ENCODE measurements at regions not wholly inside any gene's neighbourhood (a gene's known extent, or its start where the extent isn't known, plus 50 kb on each side); places are given as distances from the start of the nearest gene placed in this dataset.

- Histone ChIP-seq H3K27me3 (ENCODE audit: control insufficient read depth, insufficient read depth, low read length) (no peaks in the 10 kb centered on the region), H3K36me3 (replicated peaks; ENCODE audit: control insufficient read depth, insufficient read depth, low read length) (no peaks in the 10 kb centered on the region), H3K4me3 (ENCODE audit: insufficient read depth, low read depth, low read length) (no peak overlapping the region)
- no peak for DNase-seq
These were observed 727.0 kb upstream of the PIK3C3 start for GRCh38 chr18:41227993-41228392.

DNA sequence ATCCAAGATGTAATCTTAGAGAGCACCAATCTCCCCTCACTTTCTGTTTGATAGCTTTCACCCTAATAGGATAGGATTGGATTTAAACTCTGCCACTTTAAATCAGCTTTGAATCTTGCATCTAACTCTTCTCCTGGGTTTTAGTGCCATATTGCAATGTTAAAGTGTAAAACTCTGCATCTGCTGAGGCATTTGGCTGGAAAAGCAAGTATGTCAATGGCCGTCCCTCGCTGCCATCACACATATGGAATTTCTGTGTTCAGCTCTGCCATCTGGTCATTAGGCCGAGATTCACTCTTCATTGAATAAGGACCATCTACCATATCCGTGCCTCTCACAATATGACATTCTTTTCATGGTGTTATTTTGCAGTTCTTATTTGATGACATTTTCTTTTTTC lies 728.1 kb upstream of the PIK3C3 start:
- DNase-seq, result no peak
- Histone ChIP-seq H3K36me3 (replicated peaks; ENCODE audit: control insufficient read depth, insufficient read depth, low read length) (no peaks in the 10 kb centered on the region), H3K27me3 (ENCODE audit: control insufficient read depth, insufficient read depth, low read length) (no peaks in the 10 kb centered on the region), H3K4me3 (ENCODE audit: insufficient read depth, low read depth, low read length) (no peak overlapping the region)

GRCh38 chr18:41226186-41226585 lies 728.8 kb upstream of the PIK3C3 start:
- Histone ChIP-seq H3K4me3 (ENCODE audit: insufficient read depth, low read depth, low read length) (no peak overlapping the region), H3K36me3 (replicated peaks; ENCODE audit: control insufficient read depth, insufficient read depth, low read length) (no peaks in the 10 kb centered on the region), H3K27me3 (ENCODE audit: control insufficient read depth, insufficient read depth, low read length) (no peaks in the 10 kb centered on the region)
- DNase-seq, result no peak

- no peak overlapping the region for H3K4me3 ChIP-seq (ENCODE audit: insufficient read depth, low read depth, low read length)
- no peak for DNase-seq
- no peaks in the 10 kb centered on the region for H3K36me3 ChIP-seq (replicated peaks; ENCODE audit: control insufficient read depth, insufficient read depth, low read length)
- no peaks in the 10 kb centered on the region for H3K27me3 ChIP-seq (ENCODE audit: control insufficient read depth, insufficient read depth, low read length)
These were observed 738.6 kb upstream of the PIK3C3 start for GRCh38 chr18:41216341-41217003.

DNA sequence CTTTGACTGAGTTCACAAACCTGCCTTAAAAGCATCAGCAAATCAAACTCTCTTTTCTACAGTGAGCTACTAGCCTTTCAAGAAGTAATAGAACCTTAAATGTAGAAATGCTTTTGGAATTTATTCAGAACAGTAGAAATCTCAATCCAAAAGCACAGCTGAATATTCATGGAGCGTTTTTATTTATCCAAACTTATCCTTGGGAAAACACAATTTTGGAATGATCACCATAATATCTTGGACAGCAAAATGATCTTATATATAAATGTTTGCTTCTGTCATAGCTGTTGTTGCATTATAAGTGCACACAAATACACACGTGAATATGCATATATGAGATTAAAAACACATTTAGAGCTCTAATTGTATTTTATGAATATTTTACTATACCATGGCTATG lies 747.3 kb upstream of the PIK3C3 start:
- Histone ChIP-seq H3K27me3 (ENCODE audit: control insufficient read depth, insufficient read depth, low read length) (no peaks in the 10 kb centered on the region), H3K4me3 (ENCODE audit: insufficient read depth, low read depth, low read length) (no peak overlapping the region), H3K36me3 (replicated peaks; ENCODE audit: control insufficient read depth, insufficient read depth, low read length) (no peaks in the 10 kb centered on the region)
- DNase-seq, result no peak

GRCh38 chr18:41206341-41206830 lies 748.6 kb upstream of the PIK3C3 start:
- DNase-seq, result no peak
- H3K36me3 ChIP-seq (replicated peaks; ENCODE audit: control insufficient read depth, insufficient read depth, low read length), result no peaks in the 10 kb centered on the region

DNA sequence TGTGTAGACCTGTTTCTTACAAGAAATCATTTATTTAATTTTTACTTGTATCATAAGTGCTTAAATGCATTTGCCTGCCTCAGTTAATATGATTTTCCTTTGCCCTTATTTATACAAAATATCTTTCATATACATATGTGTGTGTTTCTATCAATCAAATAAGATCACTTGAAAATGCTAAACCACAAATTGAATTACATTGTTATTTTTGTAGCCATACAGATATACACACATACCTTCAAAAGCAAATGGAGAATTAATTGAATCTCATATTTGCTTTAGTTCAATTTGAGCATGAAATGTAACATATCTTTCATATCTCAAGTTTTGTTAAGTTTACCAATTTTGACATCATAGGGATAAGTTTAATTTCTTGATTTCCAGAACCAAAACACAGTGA lies 755.8 kb upstream of the PIK3C3 start:
- Histone ChIP-seq H3K4me3 (ENCODE audit: insufficient read depth, low read depth, low read length) (no peak overlapping the region), H3K27me3 (ENCODE audit: control insufficient read depth, insufficient read depth, low read length) (no peaks in the 10 kb centered on the region), H3K36me3 (replicated peaks; ENCODE audit: control insufficient read depth, insufficient read depth, low read length) (no peaks in the 10 kb centered on the region)
- DNase-seq, result no peak

More at GRCh38 chr18:41206341-41206830, 748.6 kb upstream of the PIK3C3 start:
- H3K4me3 ChIP-seq (ENCODE audit: insufficient read depth, low read depth, low read length), result no peak overlapping the region
- no peaks in the 10 kb centered on the region for H3K27me3 ChIP-seq (ENCODE audit: control insufficient read depth, insufficient read depth, low read length)

GRCh38 chr18:41197967-41198366 lies 757.1 kb upstream of the PIK3C3 start:
- DNase-seq, result no peak
- Histone ChIP-seq H3K36me3 (replicated peaks; ENCODE audit: control insufficient read depth, insufficient read depth, low read length) (no peaks in the 10 kb centered on the region), H3K27me3 (ENCODE audit: control insufficient read depth, insufficient read depth, low read length) (no peaks in the 10 kb centered on the region), H3K4me3 (ENCODE audit: insufficient read depth, low read depth, low read length) (no peak overlapping the region)

DNA sequence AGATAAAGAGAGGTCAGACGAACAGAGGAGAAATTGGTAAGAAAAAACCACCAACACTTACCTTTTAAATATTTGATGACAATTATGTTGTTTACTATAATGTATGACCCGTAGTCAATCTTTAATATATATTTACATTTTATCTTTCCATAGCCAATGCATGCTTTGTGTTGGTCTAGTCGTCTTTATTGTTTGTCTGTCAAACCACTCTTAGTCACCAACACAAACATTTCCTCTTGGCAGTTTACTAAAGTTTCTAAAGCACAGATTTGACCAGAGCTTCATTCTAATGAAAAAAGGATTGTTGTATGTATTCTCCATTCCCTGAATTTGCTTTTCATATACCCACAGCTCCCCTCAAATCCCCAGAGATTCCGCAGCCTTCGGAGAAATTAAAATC lies 784.7 kb upstream of the PIK3C3 start:
- no peaks in the 10 kb centered on the region for H3K27me3 ChIP-seq (ENCODE audit: control insufficient read depth, insufficient read depth, low read length)
- DNase-seq, result no peak
- H3K36me3 ChIP-seq (replicated peaks; ENCODE audit: control insufficient read depth, insufficient read depth, low read length), result no peaks in the 10 kb centered on the region
- H3K4me3 ChIP-seq (ENCODE audit: insufficient read depth, low read depth, low read length), result no peak overlapping the region

GRCh38 chr18:41165625-41166024 lies 789.4 kb upstream of the PIK3C3 start:
- H3K27me3 ChIP-seq (ENCODE audit: control insufficient read depth, insufficient read depth, low read length), result no peaks in the 10 kb centered on the region
- H3K4me3 ChIP-seq (ENCODE audit: insufficient read depth, low read depth, low read length), result no peak overlapping the region
- no peaks in the 10 kb centered on the region for H3K36me3 ChIP-seq (replicated peaks; ENCODE audit: control insufficient read depth, insufficient read depth, low read length)
- DNase-seq, result no peak

DNA sequence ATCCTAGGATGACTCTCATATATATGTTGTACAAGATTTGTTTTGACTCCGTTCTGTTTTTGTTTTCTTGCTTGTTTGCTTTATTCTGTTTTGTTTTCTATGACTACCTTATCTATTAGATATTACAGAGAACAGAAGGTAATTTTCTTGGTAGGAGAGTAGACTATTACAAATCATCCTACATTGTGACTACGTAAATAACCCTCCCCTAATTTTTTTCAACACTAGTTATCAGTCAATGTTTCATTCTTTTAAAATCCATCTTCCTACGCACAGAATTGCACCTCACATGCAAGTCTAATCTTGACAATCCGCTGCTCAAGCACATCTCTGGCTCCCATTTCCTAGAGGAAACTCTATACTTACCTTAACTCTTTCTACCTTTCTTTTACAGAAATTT lies 792.3 kb upstream of the PIK3C3 start:
- Histone ChIP-seq H3K27me3 (ENCODE audit: control insufficient read depth, insufficient read depth, low read length) (no peaks in the 10 kb centered on the region), H3K4me3 (ENCODE audit: insufficient read depth, low read depth, low read length) (no peak overlapping the region), H3K36me3 (replicated peaks; ENCODE audit: control insufficient read depth, insufficient read depth, low read length) (no peaks in the 10 kb centered on the region)
- DNase-seq, result no peak

- H3K27me3 ChIP-seq (ENCODE audit: control insufficient read depth, insufficient read depth, low read length), result no peaks in the 10 kb centered on the region
- H3K4me3 ChIP-seq (ENCODE audit: insufficient read depth, low read depth, low read length), result no peak overlapping the region
- no peak for DNase-seq
- H3K36me3 ChIP-seq (replicated peaks; ENCODE audit: control insufficient read depth, insufficient read depth, low read length), result no peaks in the 10 kb centered on the region
These were observed 792.8 kb upstream of the PIK3C3 start for GRCh38 chr18:41162191-41162590.

- H3K36me3 ChIP-seq (replicated peaks; ENCODE audit: control insufficient read depth, insufficient read depth, low read length), result no peaks in the 10 kb centered on the region
- DNase-seq, result no peak
- H3K4me3 ChIP-seq (ENCODE audit: insufficient read depth, low read depth, low read length), result no peak overlapping the region
- no peaks in the 10 kb centered on the region for H3K27me3 ChIP-seq (ENCODE audit: control insufficient read depth, insufficient read depth, low read length)
These were observed 798.9 kb upstream of the PIK3C3 start for GRCh38 chr18:41155910-41156851.

- DNase-seq, result no peak
- Histone ChIP-seq H3K36me3 (replicated peaks; ENCODE audit: control insufficient read depth, insufficient read depth, low read length) (no peaks in the 10 kb centered on the region), H3K4me3 (ENCODE audit: insufficient read depth, low read depth, low read length) (no peak overlapping the region), H3K27me3 (ENCODE audit: control insufficient read depth, insufficient read depth, low read length) (no peaks in the 10 kb centered on the region)
These were observed 800.0 kb upstream of the PIK3C3 start for GRCh38 chr18:41155025-41155424.

DNA sequence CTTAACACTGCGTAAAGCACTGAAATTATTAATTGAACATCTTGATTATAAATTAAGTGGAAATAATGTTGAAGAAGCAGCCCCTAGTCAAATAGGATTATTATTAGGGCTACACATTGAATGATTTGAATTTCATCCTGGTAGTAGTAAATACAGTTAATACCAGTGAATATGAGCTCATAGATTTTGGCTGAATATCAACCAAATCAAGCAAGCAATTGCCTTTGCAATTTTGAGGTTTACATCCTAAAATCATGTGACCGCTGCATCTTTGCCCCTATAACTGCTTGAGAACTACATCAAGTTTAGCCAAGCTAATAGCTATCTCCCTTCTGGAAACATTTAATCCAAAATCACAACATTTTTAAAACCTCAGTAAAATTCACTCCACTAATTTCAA lies 801.2 kb upstream of the PIK3C3 start:
- DNase-seq, result no peak
- Histone ChIP-seq H3K27me3 (ENCODE audit: control insufficient read depth, insufficient read depth, low read length) (no peaks in the 10 kb centered on the region), H3K36me3 (replicated peaks; ENCODE audit: control insufficient read depth, insufficient read depth, low read length) (no peaks in the 10 kb centered on the region), H3K4me3 (ENCODE audit: insufficient read depth, low read depth, low read length) (no peak overlapping the region)
